ENCODE measurements at regions not wholly inside any gene's neighbourhood (a gene's known extent, or its start where the extent isn't known, plus 50 kb on each side); places are given as distances from the start of the nearest gene placed in this dataset.

DNA sequence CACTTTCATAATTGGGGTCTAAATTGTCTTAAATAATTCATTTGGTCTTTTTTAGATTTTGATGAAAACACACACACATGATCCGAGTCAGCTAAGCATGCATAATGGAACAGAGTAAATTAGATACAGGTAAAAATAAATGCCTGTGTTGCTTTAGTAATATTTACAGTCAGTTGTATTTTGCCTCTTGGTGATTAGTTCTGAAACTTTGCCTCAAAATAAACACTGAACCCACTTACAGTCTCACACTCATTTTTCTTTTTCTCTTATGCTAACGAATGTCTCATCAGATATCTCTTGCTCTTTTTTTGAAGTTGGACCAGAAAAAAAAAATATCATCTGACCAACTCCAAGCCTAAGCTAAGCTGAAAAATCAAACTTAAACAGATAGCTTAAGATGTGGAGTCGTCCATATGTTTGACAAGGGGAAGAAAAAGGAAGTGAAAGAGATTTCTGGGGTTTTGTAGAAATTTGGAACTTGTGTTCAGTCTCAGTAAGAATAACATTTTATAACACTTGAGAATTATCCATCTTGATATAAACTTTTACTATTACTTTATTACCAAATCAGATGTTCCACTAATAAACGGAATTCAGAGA, 592.5 kb downstream of the RPL10L start:
- no peak overlapping the region for H2AFZ ChIP-seq (ENCODE audit: low read depth, low read length)

DNA sequence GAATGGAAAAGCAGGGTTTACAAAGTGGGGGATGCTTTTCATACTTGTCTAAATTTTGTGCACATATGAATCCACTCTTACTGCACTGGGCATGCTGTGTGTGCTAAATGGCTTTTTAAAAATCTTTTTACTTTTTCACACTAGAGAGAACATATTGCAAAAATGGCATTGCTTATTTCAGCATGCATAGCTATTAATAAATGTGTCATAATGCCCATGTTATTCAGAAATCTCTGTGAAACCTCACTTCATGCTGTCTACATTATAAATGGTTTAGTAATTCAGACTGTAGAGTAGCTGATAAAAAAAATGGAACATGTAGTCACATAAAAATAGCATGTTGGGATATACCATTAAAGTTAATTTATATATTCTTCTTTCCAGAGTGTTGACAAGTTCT, 593.8 kb downstream of the RPL10L start:
- H3K4me3 ChIP-seq (ENCODE audit: low read depth in 1 of 2, low read length in 2 of 2): no peak overlapping the region
- DNase-seq (no peak), ATAC-seq (ENCODE audit: insufficient read depth, low read depth) (no peak)
- no peaks in the 10 kb centered on the region for H4K20me1 ChIP-seq (ENCODE audit: insufficient read depth, low read length)
- no peaks in the 10 kb centered on the region for H3K27me3 ChIP-seq (ENCODE audit: insufficient read depth, low read length, poor library complexity)
- no peak overlapping the region for H3K4me2 ChIP-seq (ENCODE audit: insufficient read depth, low read length)
- no peaks in the 10 kb centered on the region for H3K36me3 ChIP-seq (ENCODE audit: insufficient read depth, low read length)
- H3K79me2 ChIP-seq (ENCODE audit: insufficient read depth, low read length): no peaks in the 10 kb centered on the region
- no peak for TF ChIP-seq EZH2 (IDR thresholded peaks at IDR 0.05; ENCODE audit: borderline replicate concordance, low read depth, low read length, severe bottlenecking)
- TF ChIP-seq, protein P1, sequence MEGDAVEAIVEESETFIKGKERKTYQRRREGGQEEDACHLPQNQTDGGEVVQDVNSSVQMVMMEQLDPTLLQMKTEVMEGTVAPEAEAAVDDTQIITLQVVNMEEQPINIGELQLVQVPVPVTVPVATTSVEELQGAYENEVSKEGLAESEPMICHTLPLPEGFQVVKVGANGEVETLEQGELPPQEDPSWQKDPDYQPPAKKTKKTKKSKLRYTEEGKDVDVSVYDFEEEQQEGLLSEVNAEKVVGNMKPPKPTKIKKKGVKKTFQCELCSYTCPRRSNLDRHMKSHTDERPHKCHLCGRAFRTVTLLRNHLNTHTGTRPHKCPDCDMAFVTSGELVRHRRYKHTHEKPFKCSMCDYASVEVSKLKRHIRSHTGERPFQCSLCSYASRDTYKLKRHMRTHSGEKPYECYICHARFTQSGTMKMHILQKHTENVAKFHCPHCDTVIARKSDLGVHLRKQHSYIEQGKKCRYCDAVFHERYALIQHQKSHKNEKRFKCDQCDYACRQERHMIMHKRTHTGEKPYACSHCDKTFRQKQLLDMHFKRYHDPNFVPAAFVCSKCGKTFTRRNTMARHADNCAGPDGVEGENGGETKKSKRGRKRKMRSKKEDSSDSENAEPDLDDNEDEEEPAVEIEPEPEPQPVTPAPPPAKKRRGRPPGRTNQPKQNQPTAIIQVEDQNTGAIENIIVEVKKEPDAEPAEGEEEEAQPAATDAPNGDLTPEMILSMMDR (IDR thresholded peaks at IDR 0.05; ENCODE audit: borderline replicate concordance, extremely low read depth, low read length, poor library complexity, severe bottlenecking): no peak
- H2AFZ ChIP-seq (ENCODE audit: low read depth, low read length): no peak overlapping the region
- no peaks in the 10 kb centered on the region for H3K4me1 ChIP-seq (ENCODE audit: insufficient read depth, low read length)
- H3K27ac ChIP-seq (ENCODE audit: low read length): no peak overlapping the region
- H3K9me3 ChIP-seq (ENCODE audit: insufficient read depth, low read length, severe bottlenecking): no peaks in the 10 kb centered on the region
- H3K9ac ChIP-seq (ENCODE audit: low read depth, low read length): no peak overlapping the region

More for the DNA sequence above, 592.5 kb downstream of the RPL10L start:
- Histone ChIP-seq H3K9ac (ENCODE audit: low read depth, low read length) (no peak overlapping the region), H3K27me3 (ENCODE audit: insufficient read depth, low read length, poor library complexity) (no peaks in the 10 kb centered on the region), H3K27ac (ENCODE audit: low read length) (no peak overlapping the region), H3K4me3 (ENCODE audit: low read depth in 1 of 2, low read length in 2 of 2) (no peak overlapping the region), H4K20me1 (ENCODE audit: insufficient read depth, low read length) (no peaks in the 10 kb centered on the region), H3K4me1 (ENCODE audit: insufficient read depth, low read length) (no peaks in the 10 kb centered on the region), H3K9me3 (ENCODE audit: insufficient read depth, low read length, severe bottlenecking) (no peaks in the 10 kb centered on the region), H3K36me3 (ENCODE audit: insufficient read depth, low read length) (no peaks in the 10 kb centered on the region), H3K79me2 (ENCODE audit: insufficient read depth, low read length) (no peaks in the 10 kb centered on the region), H3K4me2 (ENCODE audit: insufficient read depth, low read length) (no peak overlapping the region)
- DNase-seq (no peak), ATAC-seq (ENCODE audit: insufficient read depth, low read depth) (no peak)
- TF ChIP-seq EZH2 (IDR thresholded peaks at IDR 0.05; ENCODE audit: borderline replicate concordance, low read depth, low read length, severe bottlenecking): no peak
- TF ChIP-seq, protein P1 (IDR thresholded peaks at IDR 0.05; ENCODE audit: borderline replicate concordance, extremely low read depth, low read length, poor library complexity, severe bottlenecking): no peak

DNA sequence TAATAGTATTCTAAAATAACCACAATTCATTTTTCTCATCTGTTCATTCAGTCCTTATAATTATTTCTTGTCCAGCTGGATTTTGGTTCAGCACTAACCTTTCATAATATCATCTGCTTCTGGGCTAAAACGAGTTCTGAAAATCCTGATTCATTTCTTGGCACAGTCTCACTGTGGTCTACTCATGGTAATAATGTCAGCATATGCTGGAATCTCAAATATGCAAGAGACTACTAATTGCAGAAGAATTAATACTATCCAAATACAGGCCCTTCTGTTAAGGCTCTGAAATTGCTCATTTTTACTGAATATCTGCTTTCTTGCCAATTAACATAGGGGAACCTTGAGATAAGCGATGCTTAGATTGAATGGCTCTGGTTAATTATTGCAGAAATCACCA, 597.1 kb downstream of the RPL10L start:
- H3K9me3 ChIP-seq (ENCODE audit: insufficient read depth, low read length, severe bottlenecking): no peaks in the 10 kb centered on the region
- DNase-seq: no peak
- ATAC-seq (ENCODE audit: insufficient read depth, low read depth): no peak

More for the DNA sequence above, 597.1 kb downstream of the RPL10L start:
- no peak overlapping the region for H3K4me3 ChIP-seq (ENCODE audit: low read depth in 1 of 2, low read length in 2 of 2)
- no peaks in the 10 kb centered on the region for H4K20me1 ChIP-seq (ENCODE audit: insufficient read depth, low read length)
- no peaks in the 10 kb centered on the region for H3K4me1 ChIP-seq (ENCODE audit: insufficient read depth, low read length)
- H3K79me2 ChIP-seq (ENCODE audit: insufficient read depth, low read length): no peaks in the 10 kb centered on the region
- no peak for TF ChIP-seq EZH2 (IDR thresholded peaks at IDR 0.05; ENCODE audit: borderline replicate concordance, low read depth, low read length, severe bottlenecking)
- TF ChIP-seq, protein P1 (IDR thresholded peaks at IDR 0.05; ENCODE audit: borderline replicate concordance, extremely low read depth, low read length, poor library complexity, severe bottlenecking): no peak
- no peak overlapping the region for H3K9ac ChIP-seq (ENCODE audit: low read depth, low read length)
- H3K27me3 ChIP-seq (ENCODE audit: insufficient read depth, low read length, poor library complexity): no peaks in the 10 kb centered on the region
- H3K36me3 ChIP-seq (ENCODE audit: insufficient read depth, low read length): no peaks in the 10 kb centered on the region
- no peak overlapping the region for H3K4me2 ChIP-seq (ENCODE audit: insufficient read depth, low read length)
- H3K27ac ChIP-seq (ENCODE audit: low read length): no peak overlapping the region
- no peak overlapping the region for H2AFZ ChIP-seq (ENCODE audit: low read depth, low read length)
